Mucosa of descending colon (tissue), 3 donors: ENCODE measurements at regions not wholly inside any gene's neighbourhood (a gene's known extent, or its start where the extent isn't known, plus 50 kb on each side); places are given as distances from the start of the nearest gene placed in this dataset.

Experiments
- ATAC-seq: fragments of 200-7000 bp; cut with Tn5 transposase; one replicate; pipeline ENCODE4 v1.9.1; 2020; ENCODE audit warnings: mild to moderate bottlenecking, moderate library complexity
- DNase-seq, 3 donors: peaks; one replicate each; pipeline ENCODE4 v3.0.0-alpha.2; 2020
- H3K36me3 ChIP-seq: fragments of 200-600 bp; one replicate; pipeline ENCODE4 v1.8.0; 2021; ENCODE audit warnings: low read depth, mild to moderate bottlenecking
- H3K4me1 ChIP-seq: fragments of 200-600 bp; one replicate; pipeline ENCODE4 v1.8.0; 2021; ENCODE audit warnings: low read depth, mild to moderate bottlenecking
- H3K4me3 ChIP-seq: fragments of 200-600 bp; one replicate; pipeline ENCODE4 v1.8.0; 2021; ENCODE audit warnings: mild to moderate bottlenecking
- H3K9me3 ChIP-seq: fragments of 200-600 bp; one replicate; pipeline ENCODE4 v1.8.0; 2021; ENCODE audit warnings: mild to moderate bottlenecking
- intact Hi-C, 2 donors: fragments of 100-400 bp; cut with DNase I in 1 of 2; cut with micrococcal nuclease in 1 of 2; formaldehyde crosslinking; loops; one replicate each; pipeline versions ENCODE4 v1.11.0 to v1.11.1; 2022; cut with DNase I, micrococcal nuclease
- TF ChIP-seq, protein P1 (sequence below): fragments of 200-600 bp; IDR thresholded peaks from one replicate; pipeline ENCODE4 v1.8.0; 2022; ENCODE audit warnings: antibody characterized with exemption, mild to moderate bottlenecking
- donor health status: DM: no; HTN: no; CAD: no; lungs with moderate emphysema.
- donor health status: DM: no; HTN: no; CAD: no.
- donor health status: DM: no; HTN: yes; CAD: no.

DNA sequence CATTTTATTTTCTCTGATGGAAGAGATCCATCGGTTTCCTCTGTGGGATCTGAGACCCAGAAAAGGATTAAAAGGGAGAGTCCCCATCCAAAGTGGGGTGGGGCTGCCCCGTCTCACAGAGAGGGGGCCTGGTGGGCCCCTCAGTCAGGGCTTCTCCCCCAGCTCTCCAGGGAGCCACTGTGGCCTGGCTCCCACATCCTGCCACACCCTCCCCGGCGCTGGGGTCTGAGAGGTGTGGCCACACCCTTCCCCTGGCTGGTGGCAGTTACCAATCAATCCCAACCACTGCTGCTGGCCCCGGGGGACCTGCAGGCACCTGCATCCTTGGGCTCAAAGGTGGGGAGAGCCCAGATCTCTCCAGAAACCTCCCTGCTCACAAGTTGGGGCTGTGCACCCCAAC is 161.8 kb upstream of the IQSEC1 start:
- intact Hi-C loops, result no loop called here
- Histone ChIP-seq H3K4me3 (no peak overlapping the region), H3K4me1 (no peaks in the 10 kb centered on the region), H3K9me3 (no peaks in the 10 kb centered on the region), H3K36me3 (no peaks in the 10 kb centered on the region)
- peak; percentile 39 for ATAC-seq
- TF ChIP-seq, protein P1, sequence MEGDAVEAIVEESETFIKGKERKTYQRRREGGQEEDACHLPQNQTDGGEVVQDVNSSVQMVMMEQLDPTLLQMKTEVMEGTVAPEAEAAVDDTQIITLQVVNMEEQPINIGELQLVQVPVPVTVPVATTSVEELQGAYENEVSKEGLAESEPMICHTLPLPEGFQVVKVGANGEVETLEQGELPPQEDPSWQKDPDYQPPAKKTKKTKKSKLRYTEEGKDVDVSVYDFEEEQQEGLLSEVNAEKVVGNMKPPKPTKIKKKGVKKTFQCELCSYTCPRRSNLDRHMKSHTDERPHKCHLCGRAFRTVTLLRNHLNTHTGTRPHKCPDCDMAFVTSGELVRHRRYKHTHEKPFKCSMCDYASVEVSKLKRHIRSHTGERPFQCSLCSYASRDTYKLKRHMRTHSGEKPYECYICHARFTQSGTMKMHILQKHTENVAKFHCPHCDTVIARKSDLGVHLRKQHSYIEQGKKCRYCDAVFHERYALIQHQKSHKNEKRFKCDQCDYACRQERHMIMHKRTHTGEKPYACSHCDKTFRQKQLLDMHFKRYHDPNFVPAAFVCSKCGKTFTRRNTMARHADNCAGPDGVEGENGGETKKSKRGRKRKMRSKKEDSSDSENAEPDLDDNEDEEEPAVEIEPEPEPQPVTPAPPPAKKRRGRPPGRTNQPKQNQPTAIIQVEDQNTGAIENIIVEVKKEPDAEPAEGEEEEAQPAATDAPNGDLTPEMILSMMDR, result no peak
- no peak for DNase-seq

DNA sequence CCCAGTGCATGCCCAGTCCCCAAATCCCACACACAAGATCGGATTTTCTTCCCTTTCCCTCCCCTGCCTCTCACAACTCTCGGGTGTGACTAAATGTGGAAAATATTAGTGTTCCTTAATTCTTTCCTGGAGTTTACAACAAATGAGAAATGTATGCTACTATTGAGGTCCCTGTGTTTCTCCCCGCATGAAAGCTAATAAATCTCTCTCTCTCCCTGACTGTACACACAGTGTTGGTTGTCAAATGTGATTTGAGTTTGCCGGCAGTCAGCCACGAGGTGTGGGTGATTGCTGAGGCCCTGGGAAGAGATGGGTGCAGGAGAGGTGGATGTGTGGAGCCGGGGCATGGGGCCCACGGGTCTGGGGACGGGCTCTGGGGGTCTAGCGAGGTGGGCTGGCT is 161.4 kb upstream of the IQSEC1 start:
- H3K4me3 ChIP-seq, result no peak overlapping the region
- no peaks in the 10 kb centered on the region for H3K36me3 ChIP-seq
- ATAC-seq (no peak), DNase-seq (no peak)
- intact Hi-C loops, result no loop called here
- no peaks in the 10 kb centered on the region for H3K4me1 ChIP-seq
- TF ChIP-seq, protein P1, result no peak
- H3K9me3 ChIP-seq, result no peaks in the 10 kb centered on the region

DNA sequence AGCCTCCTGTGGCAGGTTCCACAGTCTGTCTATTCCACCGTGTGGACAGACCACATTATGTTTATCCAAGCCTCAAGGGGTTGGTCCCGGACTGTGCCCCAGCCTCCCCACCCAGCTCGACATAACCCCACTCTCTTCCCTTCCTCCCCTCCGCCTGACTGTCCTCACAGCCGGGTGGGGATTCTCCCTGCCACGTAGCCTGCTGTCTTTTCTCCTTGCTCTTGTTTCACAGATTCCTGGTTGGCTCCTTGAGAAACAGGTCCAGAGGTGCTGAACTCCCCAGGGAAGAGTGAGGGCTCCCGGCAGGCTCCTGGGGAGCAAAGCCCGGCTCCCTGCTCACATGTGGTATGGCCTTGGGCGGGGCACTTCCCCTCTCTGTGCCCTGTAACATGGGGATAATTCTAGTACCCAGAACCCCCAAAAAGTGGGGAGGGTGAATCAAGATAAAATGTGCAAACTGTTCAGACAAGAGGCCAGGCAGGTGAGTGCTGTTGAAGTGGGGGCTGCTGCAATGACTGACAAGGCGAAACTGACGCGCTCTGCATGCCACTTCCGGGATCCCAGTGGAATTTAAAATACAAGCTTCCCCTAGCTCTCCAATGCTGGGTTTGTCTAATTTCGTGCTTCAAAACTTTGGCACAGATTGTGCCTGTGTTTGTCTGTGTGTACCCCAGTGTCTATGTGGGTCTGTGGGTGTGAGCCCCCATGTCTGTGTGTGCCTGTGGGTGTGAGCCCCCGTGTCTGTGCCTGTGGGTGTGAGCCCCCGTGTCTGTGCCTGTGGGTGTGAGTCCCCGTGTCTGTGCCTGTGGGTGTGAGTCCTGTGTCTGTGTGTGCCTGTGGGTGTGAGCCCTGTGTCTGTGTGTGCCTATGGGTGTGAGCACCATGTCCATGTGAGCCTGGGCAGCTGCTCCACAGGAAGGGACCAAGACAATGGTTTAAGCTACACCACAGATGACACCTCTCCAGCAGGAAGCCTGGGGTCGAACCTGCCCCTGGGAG is 160.6 kb upstream of the IQSEC1 start:
- no peak for DNase-seq
- no peak for ATAC-seq
- TF ChIP-seq, protein P1, result no peak

DNA sequence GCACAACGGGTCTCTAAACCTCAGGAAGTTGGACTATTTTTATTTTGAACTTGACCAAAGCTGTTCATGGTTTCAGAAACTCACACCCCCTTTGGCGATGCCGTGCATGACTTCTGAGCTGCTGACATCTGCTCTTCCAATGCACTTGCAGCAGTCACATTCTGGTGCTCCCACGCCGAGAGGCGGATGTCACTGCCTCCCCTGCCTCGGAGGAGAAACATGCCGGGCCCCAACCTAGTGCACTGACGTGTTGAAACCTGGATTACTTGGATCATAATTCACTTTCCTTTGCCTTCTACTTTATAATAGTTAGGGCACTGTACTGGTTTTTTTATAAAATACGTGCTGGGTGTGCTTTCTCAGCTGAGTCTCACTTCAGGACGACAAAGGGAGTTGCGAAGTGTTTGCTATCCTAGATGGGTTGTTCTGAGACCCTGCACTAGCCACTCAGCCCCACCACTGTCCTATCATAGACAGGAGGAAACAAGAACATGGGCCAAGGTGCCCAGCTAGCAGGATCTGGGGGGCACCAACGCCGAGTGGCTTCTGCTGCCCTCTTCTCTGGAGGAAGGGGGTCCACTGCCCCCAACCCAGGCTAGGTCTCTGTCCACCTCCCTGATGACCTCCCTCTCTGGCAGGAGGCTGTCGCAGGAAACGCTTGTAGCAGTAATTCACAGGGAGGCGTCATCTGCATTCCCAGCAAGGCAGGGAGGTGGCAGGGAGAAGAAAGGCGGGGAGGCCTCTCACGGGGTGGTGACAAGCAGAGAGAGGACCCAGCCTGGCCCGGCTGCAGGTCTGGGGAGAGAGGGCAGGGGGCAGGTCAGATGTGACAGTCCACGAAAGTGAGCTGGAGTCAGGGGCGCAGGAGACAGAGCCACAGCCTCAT is 158.8 kb upstream of the IQSEC1 start:
- intact Hi-C loops, result no loop called here
- DNase-seq (peak in 1 of 3 donors; percentile 27), ATAC-seq (no peak)
- Histone ChIP-seq H3K4me3 (no peak overlapping the region), H3K36me3 (no peaks in the 10 kb centered on the region), H3K9me3 (no peaks in the 10 kb centered on the region), H3K4me1 (no peaks in the 10 kb centered on the region)
- TF ChIP-seq, protein P1, result no peak

More for the DNA sequence above, 160.6 kb upstream of the IQSEC1 start:
- intact Hi-C loops, result no loop called here
- H3K4me1 ChIP-seq, result no peaks in the 10 kb centered on the region
- no peak overlapping the region for H3K4me3 ChIP-seq
- no peaks in the 10 kb centered on the region for H3K36me3 ChIP-seq
- H3K9me3 ChIP-seq, result no peaks in the 10 kb centered on the region

DNA sequence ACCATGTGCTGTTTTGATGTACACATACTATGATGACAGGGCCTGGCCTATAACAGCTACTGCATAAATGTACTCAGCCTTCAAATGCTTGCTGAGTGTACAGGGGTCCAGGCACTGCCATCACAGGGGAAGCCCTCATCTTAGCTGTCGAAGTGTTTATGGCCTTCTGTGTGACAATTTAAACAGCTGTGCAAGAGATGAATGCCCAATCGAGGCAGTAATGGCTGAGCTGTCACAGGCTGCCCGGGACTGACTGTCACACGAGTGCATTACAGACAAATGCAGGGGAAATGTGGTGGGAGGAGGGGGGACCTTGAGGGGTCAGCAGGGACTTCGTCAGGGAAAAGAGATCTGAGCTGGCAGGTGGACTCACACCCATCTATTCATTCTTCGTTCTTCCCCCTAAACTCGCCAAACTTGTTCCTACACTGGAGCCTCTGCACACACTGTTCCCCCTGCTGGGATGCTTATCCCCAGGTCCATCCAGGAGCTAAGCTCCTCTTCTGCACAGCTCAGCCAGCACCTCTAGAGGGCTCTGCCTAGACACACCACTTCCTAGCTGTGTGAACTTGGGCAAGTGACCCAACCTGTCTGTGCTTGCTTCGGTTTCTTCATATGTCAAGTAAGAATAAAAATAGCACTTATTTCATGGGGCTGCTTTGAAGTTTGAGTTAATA is 156.2 kb upstream of the IQSEC1 start:
- intact Hi-C loops, result no loop called here
- ATAC-seq (peak; percentile 60), DNase-seq (peak in 2 of 3 donors; percentile 7 to 9)
- Histone ChIP-seq H3K36me3 (no peaks in the 10 kb centered on the region), H3K4me1 (no peaks in the 10 kb centered on the region), H3K4me3 (no peak overlapping the region), H3K9me3 (no peaks in the 10 kb centered on the region)
- TF ChIP-seq, protein P1, result no peak
